ENCODE measurements at regions not wholly inside any gene's neighbourhood (a gene's known extent, or its start where the extent isn't known, plus 50 kb on each side); places are given as distances from the start of the nearest gene placed in this dataset.

DNA sequence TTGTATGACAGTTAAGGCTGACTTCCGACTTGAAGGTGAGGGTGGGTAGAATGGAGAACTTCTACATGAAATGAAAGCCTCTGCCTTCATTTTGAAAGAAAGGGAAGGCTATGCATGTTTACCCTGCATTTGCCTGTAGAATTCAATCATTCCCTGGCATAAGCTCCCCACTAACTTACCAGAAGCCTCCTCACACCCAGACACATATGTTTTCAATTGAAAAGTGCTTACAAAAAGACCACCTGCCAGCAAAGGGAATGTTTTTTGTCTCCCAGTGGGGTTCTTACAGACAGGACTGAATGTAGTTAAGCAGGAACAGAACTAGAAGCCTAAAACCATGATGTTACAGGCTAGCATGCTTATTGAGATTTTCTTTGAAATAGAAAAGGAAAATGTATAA lies 392.1 kb upstream of the HSF2 start:
- DNase-seq (ENCODE audit: low read depth) = no peak

DNA sequence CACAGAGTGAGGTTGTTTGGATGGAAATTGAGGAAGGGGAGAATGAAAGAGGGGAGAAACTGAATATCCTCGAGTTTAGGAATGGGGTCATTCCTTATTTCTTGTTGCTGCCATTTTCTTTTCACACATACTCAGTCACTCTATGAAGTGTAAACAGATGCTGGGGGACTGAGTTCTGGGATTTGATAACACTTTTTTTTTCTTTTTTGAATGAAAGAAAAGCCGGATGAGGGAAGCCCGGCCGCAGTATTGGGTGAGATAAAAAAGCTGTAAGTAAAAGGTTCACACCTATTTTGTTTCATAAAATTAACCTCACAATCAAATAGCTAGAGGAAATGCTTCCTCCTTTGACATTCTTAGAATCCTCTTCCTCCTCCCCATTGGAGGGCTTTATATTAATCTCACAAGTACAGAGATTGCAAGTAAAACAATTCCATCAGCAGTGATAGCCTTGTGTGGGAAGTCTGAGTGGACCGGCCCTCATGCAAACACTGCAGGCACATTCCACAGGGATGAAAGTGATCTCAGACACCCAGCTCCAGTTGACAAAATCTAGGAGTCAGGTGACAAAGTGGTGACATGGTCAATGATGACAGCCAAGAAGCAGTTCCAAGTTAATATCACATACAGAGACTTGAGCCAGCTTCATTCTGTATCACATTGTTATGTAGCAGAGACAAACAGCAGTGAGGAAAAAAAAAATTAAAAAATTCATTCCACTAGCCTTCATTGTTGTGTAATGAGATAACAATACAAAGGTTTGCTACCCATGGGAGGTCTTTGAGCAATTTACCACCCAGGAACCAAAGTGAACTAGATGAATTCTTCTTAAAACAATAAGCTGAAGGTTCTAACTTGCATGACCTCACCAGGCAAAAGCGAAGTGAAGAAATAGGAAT lies 391.1 kb upstream of the HSF2 start:
- DNase-seq (ENCODE audit: low read depth) = no peak

DNA sequence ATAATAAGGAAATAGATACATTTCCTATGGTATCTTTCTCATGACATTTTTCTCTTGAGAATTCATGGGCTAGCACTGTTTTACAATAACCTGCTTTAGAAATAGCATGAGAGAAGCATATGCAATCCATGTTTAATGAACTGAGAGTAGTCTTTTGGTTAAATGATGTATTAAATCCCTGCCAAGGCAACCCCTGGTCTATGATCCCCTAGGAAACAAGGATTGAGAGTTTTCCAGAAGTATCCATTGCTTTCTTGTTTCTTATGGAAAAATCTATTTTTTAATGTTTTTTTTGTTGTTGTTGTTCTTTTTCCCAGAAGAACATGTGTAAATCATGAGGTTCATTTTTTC lies 390.5 kb upstream of the HSF2 start:
- no peak for DNase-seq (ENCODE audit: low read depth)

DNA sequence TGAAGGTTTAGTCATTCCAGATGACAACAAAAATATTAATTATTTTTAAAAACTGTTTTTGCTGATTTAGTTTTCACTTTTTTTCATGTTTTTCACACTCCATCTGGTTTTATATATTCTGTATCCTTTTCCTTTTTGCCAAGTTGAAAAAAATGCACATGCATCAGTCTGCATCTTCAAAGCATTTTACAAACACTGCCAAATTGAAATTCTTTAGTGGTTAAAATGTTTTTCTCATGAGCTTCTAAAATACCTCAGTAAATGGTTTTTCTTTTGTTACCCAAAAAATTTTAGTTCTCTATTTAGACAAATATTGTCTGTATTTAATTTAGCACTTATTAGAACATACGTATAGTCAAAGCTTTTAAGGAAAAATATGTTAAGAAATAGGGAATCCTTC lies 386.9 kb upstream of the HSF2 start:
- no peak for DNase-seq (ENCODE audit: low read depth)

DNA sequence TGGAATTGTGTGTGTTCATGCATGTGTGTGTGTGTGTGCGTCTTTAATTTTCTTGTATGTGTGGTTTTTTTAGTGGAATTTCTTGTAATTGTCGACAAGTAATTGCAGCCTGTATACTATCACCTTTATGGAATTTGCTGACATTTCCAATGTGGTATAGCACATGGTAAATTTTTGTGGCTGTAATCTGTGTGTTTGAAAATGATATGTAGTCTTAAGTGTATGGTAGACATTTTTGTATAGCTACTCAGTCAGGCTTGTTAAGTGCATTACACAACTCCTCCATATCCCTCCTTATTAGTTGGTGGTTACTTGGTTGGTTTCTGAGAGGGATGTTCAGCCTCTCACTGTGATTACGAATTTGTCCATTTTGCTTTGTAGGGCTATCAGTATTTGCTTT lies 384.5 kb upstream of the HSF2 start:
- DNase-seq (ENCODE audit: low read depth) = peak; percentile 78

DNA sequence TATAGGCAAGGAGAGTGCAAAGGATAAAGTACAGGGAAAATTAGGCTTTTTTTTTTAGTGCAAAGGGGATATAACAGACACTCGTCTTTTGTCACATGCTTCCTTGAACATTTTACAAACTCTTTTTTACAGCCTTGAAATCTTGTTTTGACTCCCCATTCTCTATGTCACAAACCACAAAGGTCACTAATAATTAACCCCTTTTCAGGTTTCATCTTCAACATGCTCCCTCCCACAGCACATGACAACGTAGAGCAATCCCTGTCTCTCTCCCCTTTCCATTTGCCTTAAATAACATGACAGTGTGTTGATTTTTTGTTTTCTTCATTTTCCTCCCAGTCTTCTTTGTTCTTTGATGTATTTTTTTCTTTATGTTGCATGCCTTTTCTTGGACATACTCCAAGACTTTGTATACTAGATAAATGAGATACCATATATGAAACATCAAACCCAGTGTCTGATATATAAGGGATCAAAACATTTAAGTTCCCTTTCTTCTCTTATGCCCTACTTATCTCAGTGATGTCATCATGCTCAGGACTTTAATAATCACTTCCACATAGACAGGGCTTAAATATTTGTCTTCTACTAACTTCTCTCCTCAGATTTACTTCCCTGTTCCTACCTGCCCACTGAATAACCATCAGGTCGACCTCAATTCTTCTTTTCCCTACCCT lies 378.7 kb upstream of the HSF2 start:
- DNase-seq (ENCODE audit: low read depth) = no peak

DNA sequence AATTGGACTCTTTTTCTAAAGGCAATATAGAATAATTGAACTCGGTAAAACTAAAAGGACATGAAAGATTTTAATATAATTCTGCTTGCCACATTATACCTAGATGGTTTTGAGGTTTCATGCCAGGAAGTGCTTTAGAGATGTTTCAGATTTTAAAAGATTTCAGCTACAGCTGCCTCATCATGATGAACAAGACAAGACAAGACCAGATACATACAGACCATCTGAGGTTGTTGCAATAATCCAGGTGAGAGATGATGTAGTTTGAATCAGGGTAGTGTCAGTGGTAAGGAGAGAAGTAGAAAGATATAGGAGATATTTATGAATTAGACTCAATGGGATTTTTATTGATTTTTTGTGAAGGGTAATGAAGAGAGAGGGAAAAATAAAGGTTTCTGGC lies 374.3 kb upstream of the HSF2 start:
- no peak for DNase-seq (ENCODE audit: low read depth)

DNA sequence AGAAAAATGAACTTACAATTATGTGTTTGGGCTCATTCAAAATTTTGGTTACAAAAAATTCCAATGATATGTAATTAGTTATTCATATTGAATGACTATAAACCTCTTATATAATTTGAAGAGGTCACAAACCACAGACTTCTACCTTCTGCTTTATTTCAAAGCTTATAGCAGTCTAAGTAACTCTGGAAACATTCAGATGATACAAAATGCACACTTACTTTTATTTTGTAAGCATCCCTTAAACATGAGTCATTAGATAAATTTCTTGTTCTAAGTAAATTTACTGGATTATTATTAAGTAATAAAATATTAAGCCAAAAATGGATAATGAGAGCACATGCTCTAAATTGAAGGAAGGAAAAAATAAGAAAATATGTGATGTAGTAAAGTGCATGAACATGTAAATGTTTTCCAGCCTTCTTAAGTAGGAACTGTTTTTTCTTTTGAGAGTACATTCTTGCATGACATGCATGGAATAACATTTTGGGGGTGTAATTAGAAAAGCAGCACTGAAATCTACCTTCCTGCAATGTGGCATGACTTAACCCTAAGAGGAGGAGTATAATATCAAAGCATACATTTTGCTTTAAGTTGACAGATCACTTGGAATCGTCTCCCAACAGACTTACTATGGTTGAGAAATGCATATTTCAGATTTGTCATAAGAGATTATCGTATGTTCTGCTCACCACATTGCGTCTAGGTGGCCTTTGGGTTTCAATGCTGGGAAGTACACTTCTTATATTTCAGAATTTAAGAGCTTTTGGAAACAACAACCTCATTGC lies 372.7 kb upstream of the HSF2 start:
- no peak for DNase-seq (ENCODE audit: low read depth)

DNA sequence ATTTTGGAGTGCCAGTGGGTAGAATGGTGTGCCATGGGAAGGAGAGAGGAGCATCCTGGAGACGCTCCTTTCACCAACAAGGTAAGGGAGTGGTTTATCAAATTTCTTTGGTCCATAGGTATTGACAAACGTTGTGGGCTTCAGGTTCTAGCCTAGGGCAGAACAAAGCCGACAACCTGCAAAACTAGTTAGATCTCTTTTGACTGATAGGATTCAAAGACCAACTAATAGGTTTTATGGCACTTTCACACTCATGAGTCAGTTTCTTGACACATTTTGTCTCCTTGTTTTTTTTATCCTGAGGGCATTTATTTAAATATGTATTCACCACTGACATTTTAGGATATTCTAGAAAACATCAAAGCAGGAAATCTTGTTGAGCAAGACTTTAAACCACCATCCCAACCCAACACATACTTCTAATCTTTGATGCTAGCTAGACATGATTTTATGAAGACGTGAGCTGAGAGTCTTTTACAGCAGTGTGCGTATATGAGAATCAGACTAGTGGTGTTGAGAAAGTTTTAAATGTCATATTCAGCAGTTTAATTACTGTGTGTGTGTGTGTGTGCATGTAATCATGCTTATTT lies 370.4 kb upstream of the HSF2 start:
- DNase-seq (ENCODE audit: low read depth) = no peak

DNA sequence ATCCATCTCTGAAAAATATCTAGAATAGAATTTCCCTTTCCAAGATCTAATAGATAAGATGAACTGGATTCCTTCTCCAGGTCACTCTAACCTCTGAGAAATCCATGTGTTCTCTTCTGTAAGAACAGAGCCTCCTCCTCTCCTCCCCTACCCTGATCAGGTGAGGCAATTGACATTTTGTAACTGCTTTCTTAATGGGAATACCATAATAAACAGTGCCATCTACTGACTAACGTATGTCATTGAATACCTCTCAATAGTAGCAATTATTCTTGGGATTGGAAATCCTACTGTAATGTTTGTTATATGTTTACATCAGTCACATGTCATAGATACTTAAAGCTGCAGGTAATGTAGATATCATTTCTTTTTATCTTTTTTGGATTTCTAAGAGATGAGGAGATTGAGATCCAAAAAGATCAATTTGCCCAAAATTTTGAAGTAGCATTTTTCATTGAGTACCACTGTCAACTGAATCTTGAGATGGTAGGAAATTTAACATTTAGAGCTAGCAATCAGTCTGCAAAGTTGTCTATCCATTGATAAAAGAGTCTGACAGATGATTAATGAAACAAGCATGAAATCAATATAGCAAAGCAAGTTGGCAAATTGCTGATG lies 365.8 kb upstream of the HSF2 start:
- DNase-seq (ENCODE audit: low read depth) = no peak

DNA sequence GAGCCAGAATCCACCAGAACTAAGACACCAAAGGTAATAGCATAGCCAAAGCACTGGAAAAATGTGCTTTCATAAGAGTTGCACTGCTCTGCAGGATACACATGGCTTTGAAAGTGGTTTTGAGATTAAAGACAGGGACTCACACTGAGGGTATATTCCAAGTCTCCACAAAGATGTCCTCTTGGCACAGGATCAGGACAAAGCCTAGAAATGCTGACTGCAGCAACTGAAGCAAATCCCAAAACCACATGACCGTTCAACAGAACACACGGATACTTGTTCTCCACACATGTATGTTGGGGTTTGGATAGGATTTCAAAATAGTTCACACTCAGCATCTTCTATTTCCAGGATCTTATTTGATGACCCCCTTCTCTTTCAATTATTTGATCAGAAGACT lies 364.3 kb upstream of the HSF2 start:
- no peak for DNase-seq (ENCODE audit: low read depth)

DNA sequence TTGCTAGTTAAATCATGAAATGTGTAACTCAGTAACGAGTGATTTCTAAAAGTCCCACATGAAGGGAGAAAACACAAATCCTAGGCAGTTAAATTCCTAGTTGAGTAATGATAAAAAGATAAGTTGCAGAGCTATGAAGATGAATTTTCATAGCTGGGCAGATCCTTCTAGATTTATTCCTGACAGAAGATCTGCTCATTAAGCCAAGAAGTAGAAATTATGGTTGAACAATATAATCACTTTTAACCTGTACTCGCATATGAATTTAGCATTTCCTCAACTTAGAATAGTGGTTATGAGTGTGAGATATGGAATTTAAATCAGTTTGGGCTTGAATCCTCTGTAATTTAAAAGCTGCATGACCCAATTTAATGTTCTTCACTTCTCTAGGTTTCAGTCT lies 359.2 kb upstream of the HSF2 start:
- DNase-seq (ENCODE audit: low read depth) = no peak

DNA sequence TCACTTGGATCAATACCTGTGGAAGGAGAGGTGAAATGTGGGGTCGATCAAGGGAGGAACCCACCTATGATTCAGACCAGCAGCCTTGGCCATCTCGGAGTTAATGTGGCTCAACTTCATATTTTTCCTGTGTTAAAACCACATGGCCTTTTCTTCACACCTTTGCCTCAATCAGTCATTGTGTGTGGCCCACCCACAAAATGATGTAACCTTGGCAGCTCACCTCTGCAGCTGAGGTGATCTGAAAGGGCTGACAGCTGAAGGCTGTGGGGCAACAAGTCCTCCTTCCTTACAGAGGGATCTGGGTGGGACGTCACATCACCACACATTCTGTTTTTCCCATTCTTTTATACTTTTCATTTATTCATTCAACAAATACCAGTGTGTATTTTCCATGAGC lies 357.1 kb upstream of the HSF2 start:
- no peak for DNase-seq (ENCODE audit: low read depth)

DNA sequence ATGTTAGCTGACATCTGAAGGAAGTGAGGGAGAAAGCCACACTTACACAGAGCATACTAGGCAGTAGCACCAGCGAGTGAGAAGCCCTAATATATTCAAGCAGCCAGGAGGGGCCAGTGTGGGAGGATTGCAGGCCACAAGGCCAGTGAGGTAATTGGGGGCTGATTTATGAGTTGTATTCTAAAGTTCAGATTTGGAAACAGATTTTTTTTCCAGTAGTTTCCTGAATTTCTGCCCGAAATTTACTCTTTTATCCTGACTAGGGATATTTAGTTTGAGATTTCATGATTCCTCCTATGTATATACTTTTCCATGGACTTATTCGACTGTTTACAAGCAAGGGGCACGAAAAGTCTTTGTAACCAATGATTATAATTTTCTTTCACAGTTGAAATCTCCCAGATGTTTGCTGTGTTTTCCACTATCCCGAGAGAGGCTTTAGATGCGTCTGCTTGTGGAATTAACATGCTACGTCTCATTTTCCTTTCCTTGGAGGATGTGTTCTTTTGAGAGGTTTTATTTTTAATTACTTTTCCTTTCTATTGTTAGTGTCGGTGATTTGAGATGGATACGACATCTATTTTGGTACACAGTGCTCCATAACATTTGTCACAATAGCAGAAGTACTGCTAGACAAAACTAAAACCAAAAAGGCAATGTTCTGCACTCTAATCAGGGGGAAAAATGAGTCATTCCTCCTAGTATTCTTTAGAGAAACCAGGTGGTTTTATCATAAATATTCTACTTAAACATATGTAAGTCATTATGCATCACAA lies 356.3 kb upstream of the HSF2 start:
- DNase-seq (ENCODE audit: low read depth) = no peak

DNA sequence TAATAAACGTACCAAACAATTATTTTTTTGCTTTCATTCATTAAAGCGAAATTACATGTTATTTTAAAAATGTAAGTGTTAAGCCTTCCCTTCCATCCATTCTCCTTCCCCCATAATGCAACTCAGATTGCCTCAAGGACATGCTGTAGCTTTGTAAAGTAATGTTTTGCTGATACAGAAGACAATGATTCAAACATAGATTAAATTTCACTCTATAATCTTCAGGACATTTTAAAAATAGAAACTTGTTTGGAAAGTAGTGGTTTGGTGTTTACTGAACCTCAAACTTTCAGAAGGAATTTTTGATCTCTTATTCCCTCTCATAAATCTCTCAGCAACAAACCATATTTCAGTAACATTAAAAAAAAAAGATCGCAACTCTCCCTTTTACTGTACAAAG lies 350.9 kb upstream of the HSF2 start:
- DNase-seq (ENCODE audit: low read depth) = no peak

DNA sequence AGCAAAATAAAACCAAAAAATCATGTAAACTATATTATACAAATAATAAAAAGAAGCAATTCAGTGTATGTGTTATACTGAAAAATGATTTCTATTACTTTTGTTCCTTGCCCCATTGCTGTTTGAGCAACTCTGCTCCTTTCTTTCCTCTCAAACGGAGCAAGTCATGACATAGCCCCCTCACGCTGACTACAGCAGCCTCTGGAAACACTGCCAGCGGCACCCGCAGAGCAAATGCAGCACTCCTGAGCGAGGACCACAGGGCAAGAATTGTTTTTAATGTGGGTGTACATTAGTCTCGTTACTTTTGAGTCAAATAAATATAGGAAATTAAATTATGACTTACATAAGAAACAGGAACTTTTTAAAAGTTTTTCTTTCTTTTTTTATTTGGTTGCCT lies 350.1 kb upstream of the HSF2 start:
- DNase-seq (ENCODE audit: low read depth) = no peak

DNA sequence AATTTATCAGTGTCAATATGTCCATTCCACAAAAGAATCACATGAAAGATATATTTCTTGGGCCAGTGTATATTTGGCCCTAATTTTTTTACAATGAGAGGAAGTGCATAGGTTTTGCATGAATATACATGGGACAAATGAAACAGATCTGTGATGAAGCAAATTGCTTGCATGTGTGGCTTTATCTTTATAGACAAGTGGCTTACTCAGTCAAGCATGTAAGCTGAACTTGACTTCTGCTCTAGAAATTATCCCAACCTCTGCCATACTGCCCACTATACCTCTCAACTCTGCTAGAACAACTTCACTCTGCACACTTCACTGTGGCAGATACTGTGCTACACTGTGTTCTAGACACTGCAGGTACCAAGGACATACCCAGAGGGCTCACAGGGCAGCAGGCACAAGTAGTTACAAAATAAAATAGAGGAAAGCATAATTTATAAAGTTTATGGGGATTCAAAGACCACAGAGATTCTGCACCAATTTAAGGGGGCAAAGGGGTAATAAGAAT lies 349.2 kb upstream of the HSF2 start:
- DNase-seq (ENCODE audit: low read depth) = no peak

DNA sequence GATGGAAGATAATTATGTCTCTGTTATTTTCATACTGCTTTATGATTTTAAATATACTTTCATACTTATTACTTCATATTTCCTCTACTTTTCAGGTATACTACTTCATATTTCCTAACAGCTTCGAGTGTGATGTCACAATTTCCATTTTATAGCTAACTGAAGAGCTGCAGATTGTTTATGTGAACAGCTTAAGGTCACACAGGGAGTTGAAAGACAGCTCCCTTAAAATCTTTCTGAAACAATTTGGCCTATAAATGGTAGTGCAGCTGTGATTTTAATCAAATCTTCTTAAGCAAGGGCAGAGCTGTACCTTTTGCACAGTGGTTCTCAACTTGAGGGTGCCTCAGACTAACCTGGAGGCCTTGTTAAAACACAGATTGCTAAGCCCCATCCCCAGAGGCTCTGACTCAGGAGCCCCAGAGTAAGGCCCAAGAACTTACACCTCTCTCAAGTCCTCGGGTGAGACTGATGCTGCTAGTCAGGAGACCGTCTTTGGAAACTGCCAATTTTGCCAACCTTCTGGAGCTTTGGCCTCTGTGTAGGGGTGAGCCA lies 347.0 kb upstream of the HSF2 start:
- no peak for DNase-seq (ENCODE audit: low read depth)

DNA sequence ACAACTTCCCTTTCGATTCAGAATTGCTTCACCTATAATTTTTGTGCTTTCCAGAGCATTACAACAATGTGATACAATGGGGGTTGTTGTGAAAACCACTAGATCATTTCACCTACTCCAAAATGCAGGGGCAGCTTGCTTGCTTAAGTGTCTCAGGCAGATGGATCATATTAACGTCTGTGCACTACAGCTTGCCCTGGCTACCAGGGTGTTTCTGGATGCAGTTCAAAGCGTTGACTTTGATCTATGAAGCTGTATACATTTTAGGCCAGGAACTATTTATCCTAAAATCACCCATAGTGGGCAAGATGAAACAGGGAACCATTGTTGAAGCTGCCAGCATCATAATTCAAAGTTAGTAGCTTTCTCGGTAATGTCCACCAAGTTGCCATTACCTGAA lies 339.5 kb upstream of the HSF2 start:
- DNase-seq (ENCODE audit: low read depth) = no peak

DNA sequence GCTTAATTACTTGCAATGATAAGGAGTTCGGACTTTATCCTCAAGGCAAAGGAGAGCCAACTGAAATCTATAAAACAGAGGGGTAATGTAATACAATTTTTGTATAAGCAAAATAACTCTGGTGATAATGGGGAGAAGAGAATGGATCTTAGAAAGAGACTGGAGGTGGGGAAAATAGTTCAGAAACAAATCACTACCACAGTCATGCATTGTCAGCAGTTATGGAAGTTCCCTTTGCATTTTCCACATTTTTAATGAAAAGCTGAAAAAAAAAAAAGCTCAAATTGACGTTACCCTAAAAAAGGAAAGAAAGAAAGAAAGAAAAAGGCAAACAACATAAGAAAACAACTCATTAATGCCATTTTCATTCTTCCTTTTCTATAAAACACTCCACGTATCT lies 337.6 kb upstream of the HSF2 start:
- DNase-seq (ENCODE audit: low read depth) = no peak

DNA sequence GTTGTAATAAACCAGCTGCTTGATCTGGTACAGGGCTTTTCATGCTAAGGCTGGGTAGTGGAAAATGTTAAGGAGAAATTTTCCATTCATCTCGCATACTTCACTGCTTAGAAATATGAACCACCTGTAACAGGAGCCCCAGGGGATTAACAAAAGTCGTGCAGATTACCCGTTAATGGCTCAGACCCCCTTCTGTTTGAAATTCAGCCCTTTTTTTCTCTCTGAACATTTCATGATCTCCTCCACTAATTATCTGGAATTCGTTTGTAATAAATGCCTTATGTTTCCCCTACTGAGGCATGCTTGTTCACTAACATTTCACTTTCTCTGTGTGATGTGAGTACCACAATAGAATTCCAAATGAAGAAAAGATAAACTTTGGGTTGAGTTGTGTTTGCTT lies 336.4 kb upstream of the HSF2 start:
- DNase-seq (ENCODE audit: low read depth) = no peak

All from non-pigmented ciliary epithelial cell (primary cell).